Ascending aorta (tissue), 2 donors: ENCODE measurements at regions not wholly inside any gene's neighbourhood (a gene's known extent, or its start where the extent isn't known, plus 50 kb on each side); places are given as distances from the start of the nearest gene placed in this dataset.
A peak's percentile ranks its signal among the peaks of the same experiment; 100 is the strongest.

Experiments
- DNase-seq, 2 donors: peaks; one replicate each; pipeline ENCODE4 v3.0.0-alpha.2; 2019; ENCODE audit warnings: low spot score in 2 of 2
- H3K27ac ChIP-seq, 2 donors: fragments of 200-600 bp; sonication (generic); one replicate each; pipeline ENCODE4 v1.5.1; 2016 to 2017; ENCODE audit warnings: mild to moderate bottlenecking in 1 of 2
- H3K27me3 ChIP-seq: fragments of 200-600 bp; sonication (generic); one replicate; pipeline ENCODE4 v1.5.1; 2017
- H3K36me3 ChIP-seq, 2 donors: fragments of 200-600 bp; sonication (generic); one replicate each; pipeline ENCODE4 v1.5.1; 2016
- H3K4me1 ChIP-seq, 2 donors: fragments of 200-600 bp; sonication (generic); one replicate each; pipeline ENCODE4 v1.5.1; 2016 to 2017; ENCODE audit warnings: mild to moderate bottlenecking in 1 of 2
- H3K4me3 ChIP-seq, 2 donors: fragments of 200-600 bp; sonication (generic); one replicate each; pipeline ENCODE4 v1.5.1; 2016 to 2017; ENCODE audit warnings: mild to moderate bottlenecking in 1 of 2
- H3K9me3 ChIP-seq, 2 donors: fragments of 200-600 bp; sonication (generic); one replicate each; pipeline ENCODE4 v1.5.1; 2016
- intact Hi-C: fragments of 100-400 bp; cut with DNase I; formaldehyde crosslinking; loops from one replicate; pipeline ENCODE4 v1.15.1; 2023
- TF ChIP-seq, protein P1 (sequence below), 3 experiments: fragments of 200-600 bp in 2 of 3; fragments of 450-650 bp in 1 of 3; sonication (generic) in 2 of 3; IDR thresholded peaks; one replicate each; pipeline ENCODE4 v1.5.1; 2016 to 2019; ENCODE audit warnings: antibody characterized with exemption in 3 of 3, mild to moderate bottlenecking in 1 of 3, moderate library complexity in 1 of 3

DNA sequence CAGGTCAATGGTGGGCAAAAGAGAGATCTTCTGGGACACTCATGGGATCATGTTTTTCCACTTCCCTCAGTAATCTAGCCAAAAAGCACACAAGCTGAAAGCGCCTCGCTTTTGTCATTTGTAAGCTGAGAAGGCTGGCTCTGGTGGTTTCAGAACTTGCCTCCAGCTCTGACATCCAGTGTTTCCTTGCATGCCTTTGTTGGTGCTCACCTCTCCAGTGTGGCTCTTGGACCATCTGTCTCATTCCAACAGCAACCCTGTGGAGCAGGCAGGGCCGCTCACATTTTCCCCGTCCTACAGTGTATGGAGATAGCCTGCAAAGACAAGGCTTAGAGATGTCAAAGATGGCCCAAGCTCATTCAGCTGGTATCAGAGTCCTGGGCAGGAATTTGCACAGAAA is 160.8 kb upstream of the KLF4 start:
- Histone ChIP-seq H3K27ac (peak overlapping the region; percentile 49 to 52), H3K4me3 (no peak overlapping the region), H3K9me3 (no peaks in the 10 kb centered on the region), H3K4me1 (peaks cover 0 to 5% of the 10 kb centered on the region in 2 donors), H3K36me3 (no peaks in the 10 kb centered on the region), H3K27me3 (no peaks in the 10 kb centered on the region)
- TF ChIP-seq, protein P1, sequence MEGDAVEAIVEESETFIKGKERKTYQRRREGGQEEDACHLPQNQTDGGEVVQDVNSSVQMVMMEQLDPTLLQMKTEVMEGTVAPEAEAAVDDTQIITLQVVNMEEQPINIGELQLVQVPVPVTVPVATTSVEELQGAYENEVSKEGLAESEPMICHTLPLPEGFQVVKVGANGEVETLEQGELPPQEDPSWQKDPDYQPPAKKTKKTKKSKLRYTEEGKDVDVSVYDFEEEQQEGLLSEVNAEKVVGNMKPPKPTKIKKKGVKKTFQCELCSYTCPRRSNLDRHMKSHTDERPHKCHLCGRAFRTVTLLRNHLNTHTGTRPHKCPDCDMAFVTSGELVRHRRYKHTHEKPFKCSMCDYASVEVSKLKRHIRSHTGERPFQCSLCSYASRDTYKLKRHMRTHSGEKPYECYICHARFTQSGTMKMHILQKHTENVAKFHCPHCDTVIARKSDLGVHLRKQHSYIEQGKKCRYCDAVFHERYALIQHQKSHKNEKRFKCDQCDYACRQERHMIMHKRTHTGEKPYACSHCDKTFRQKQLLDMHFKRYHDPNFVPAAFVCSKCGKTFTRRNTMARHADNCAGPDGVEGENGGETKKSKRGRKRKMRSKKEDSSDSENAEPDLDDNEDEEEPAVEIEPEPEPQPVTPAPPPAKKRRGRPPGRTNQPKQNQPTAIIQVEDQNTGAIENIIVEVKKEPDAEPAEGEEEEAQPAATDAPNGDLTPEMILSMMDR (IDR thresholded peaks at IDR 0.05) = no peak
- DNase-seq = peak in 1 of 2 donors; percentile 75
- intact Hi-C loops = no loop called here

DNA sequence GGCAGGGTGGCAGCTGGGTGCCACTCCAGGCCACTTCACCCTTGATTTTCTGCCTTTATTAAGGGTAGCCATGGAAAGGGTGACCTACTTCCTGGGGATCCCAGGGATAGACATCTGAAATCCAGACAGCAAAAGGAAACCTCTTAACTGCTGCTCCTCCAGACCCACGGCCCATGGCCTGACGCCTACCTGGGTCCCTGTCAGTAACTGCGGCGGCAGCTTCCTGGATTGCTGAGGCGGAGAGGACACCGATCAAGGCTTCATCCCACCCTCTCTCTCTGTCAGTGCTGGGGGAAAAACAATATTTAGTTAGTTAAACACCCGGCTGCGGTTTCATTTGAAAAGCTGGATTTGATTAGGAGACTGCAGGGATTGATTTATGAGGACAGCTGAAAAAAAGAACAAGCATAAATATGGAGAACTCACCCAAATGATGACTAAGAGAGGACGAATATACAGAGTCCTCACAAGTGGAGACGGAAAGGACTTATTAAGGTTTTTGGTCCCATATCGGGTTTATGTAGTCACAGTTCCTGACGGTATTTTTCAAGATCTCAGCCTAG is 158.7 kb upstream of the KLF4 start:
- Histone ChIP-seq H3K27me3 (no peaks in the 10 kb centered on the region), H3K36me3 (no peaks in the 10 kb centered on the region), H3K4me3 (no peak overlapping the region), H3K4me1 (peaks cover 0 to 5% of the 10 kb centered on the region in 2 donors), H3K27ac (no peak overlapping the region), H3K9me3 (no peaks in the 10 kb centered on the region)
- intact Hi-C loops = no loop called here
- TF ChIP-seq, protein P1 (IDR thresholded peaks at IDR 0.05) = no peak
- DNase-seq = peak in 1 of 2 donors; percentile 31

DNA sequence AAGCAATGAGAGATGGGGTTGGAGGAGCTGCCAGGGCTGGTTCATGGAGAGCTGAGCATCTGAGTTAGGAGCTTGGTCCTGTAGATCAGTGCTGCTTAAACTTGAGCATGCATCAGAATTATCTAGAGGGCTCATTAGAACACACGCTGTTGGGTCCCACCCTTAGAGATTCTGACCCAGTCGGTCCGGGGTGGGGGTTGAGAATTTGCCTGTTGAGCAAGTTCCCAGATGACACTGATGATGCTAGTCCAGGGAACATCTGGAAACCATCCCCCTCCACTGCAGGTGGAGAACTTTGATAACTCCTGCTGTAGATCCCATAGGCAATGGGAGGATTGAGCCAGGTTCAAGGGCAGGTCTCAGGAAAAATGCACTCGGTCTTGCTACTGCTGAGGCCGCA is 158.0 kb upstream of the KLF4 start:
- H3K9me3 ChIP-seq = no peaks in the 10 kb centered on the region
- no peaks in the 10 kb centered on the region for H3K27me3 ChIP-seq
- DNase-seq = peak in 1 of 2 donors; percentile 50
- no peaks in the 10 kb centered on the region for H3K36me3 ChIP-seq
- H3K27ac ChIP-seq = no peak overlapping the region
- H3K4me3 ChIP-seq = no peak overlapping the region
- intact Hi-C loops = no loop called here
- peaks cover 0 to 5% of the 10 kb centered on the region in 2 donors for H3K4me1 ChIP-seq
- TF ChIP-seq, protein P1 (IDR thresholded peaks at IDR 0.05) = no peak

DNA sequence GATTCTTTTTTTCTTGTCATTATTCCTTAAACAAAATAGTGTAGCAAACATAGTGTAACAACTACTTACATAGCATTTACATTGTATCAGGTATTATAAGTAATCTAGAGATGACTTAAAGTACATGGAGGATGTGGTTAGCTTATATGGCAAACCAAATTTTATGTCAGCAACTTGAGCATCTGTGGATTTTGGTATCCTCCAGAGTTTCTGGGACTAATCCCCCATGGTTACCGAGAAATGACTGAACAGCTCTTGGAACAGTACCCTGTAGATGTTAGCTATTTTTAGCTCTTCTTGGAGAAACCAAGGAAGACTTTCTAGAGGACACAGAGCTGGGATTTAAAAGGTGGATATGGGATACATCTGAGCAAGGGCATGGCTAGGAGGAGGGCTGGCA is 157.6 kb upstream of the KLF4 start:
- no peaks in the 10 kb centered on the region for H3K9me3 ChIP-seq
- H3K4me1 ChIP-seq = peaks cover 0 to 5% of the 10 kb centered on the region in 2 donors
- H3K4me3 ChIP-seq = no peak overlapping the region
- H3K27me3 ChIP-seq = no peaks in the 10 kb centered on the region
- TF ChIP-seq, protein P1 (IDR thresholded peaks at IDR 0.05) = no peak
- intact Hi-C loops = no loop called here
- no peak overlapping the region for H3K27ac ChIP-seq
- no peaks in the 10 kb centered on the region for H3K36me3 ChIP-seq
- no peak for DNase-seq

DNA sequence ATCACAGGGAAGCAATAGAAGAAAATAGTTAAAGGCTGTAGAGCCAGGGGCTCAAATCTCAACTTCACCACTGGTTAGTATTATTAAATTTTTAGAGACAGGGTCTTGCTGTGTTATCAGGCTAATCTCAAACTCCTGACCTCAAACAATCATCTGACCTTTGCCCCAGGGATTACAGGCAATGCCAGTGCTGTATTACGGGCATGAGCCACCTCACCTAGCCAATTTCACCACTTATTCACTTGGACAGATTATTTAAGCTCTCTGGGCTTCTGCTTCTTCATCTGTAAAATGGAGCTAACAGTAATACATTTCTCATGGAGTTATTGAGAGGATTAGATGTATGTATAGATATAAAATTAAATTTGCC is 155.9 kb upstream of the KLF4 start:
- TF ChIP-seq, protein P1 (IDR thresholded peaks at IDR 0.05) = no peak
- peak overlapping the region; percentile 4 to 17 for H3K27ac ChIP-seq

More for the DNA sequence above, 155.9 kb upstream of the KLF4 start:
- peak in 1 of 2 donors; percentile 16 for DNase-seq
- Histone ChIP-seq H3K4me3 (no peak overlapping the region), H3K9me3 (no peaks in the 10 kb centered on the region), H3K36me3 (no peaks in the 10 kb centered on the region), H3K27me3 (no peaks in the 10 kb centered on the region), H3K4me1 (peaks cover 0 to 5% of the 10 kb centered on the region in 2 donors)
- intact Hi-C loops = no loop called here
